Activated CD4-positive, alpha-beta T cell treated with anti-CD3 and anti-CD28 coated beads, Interleukin-2, amount 50 U/mL, for 1 hour (primary cell): ENCODE measurements at regions not wholly inside any gene's neighbourhood (a gene's known extent, or its start where the extent isn't known, plus 50 kb on each side); places are given as distances from the start of the nearest gene placed in this dataset.
"Not testable (repeated sequence)": the region's sequence is repeated elsewhere in the genome, so short reads cannot be mapped to it uniquely, and the experiment has no call there.

Experiments used
- DNase-seq: peaks from one replicate; pipeline ENCODE4 v3.0.0-alpha.2; 2020

GRCh38 chr5:7245121-7245651 is 150.8 kb upstream of the ADCY2 start:
- DNase-seq = no peak

GRCh38 chr5:7246287-7246686 is 149.7 kb upstream of the ADCY2 start:
- no peak for DNase-seq

- no peak for DNase-seq
Observed at GRCh38 chr5:7250004-7250403, 145.9 kb upstream of the ADCY2 start.

- DNase-seq = no peak
Observed at GRCh38 chr5:7250611-7251010, 145.3 kb upstream of the ADCY2 start.

- DNase-seq = no peak
Observed at GRCh38 chr5:7251132-7251531, 144.8 kb upstream of the ADCY2 start.

GRCh38 chr5:7261049-7261448 is 134.9 kb upstream of the ADCY2 start:
- no peak for DNase-seq

- no peak for DNase-seq
Observed at GRCh38 chr5:7261900-7262299, 134.0 kb upstream of the ADCY2 start.

GRCh38 chr5:7263398-7264015 is 132.4 kb upstream of the ADCY2 start:
- DNase-seq = not testable (repeated sequence)

GRCh38 chr5:7265776-7266175 is 130.2 kb upstream of the ADCY2 start:
- DNase-seq = not testable (repeated sequence)

GRCh38 chr5:7268722-7269121 is 127.2 kb upstream of the ADCY2 start:
- not testable (repeated sequence) for DNase-seq

- no peak for DNase-seq
Observed at GRCh38 chr5:7269591-7270274, 126.2 kb upstream of the ADCY2 start.

GRCh38 chr5:7271435-7272084 is 124.4 kb upstream of the ADCY2 start:
- no peak for DNase-seq

GRCh38 chr5:7272408-7272965 is 123.5 kb upstream of the ADCY2 start:
- no peak for DNase-seq

GRCh38 chr5:7274203-7274602 is 121.7 kb upstream of the ADCY2 start:
- DNase-seq = no peak

GRCh38 chr5:7289634-7290033 is 106.3 kb upstream of the ADCY2 start:
- DNase-seq = not testable (repeated sequence)

- DNase-seq = not testable (repeated sequence)
Observed at GRCh38 chr5:7297821-7298220, 98.1 kb upstream of the ADCY2 start.

GRCh38 chr5:7299731-7300130 is 96.2 kb upstream of the ADCY2 start:
- DNase-seq = not testable (repeated sequence)

- DNase-seq = not testable (repeated sequence)
Observed at GRCh38 chr5:7305000-7305674, 90.8 kb upstream of the ADCY2 start.

- not testable (repeated sequence) for DNase-seq
Observed at GRCh38 chr5:7306556-7306955, 89.4 kb upstream of the ADCY2 start.

- not testable (repeated sequence) for DNase-seq
Observed at GRCh38 chr5:7307709-7308108, 88.2 kb upstream of the ADCY2 start.

- DNase-seq = not testable (repeated sequence)
Observed at GRCh38 chr5:7309715-7310114, 86.2 kb upstream of the ADCY2 start.

GRCh38 chr5:7310656-7311055 is 85.3 kb upstream of the ADCY2 start:
- not testable (repeated sequence) for DNase-seq

- no peak for DNase-seq
Observed at GRCh38 chr5:7315118-7315517, 80.8 kb upstream of the ADCY2 start.
